CD4-positive, alpha-beta T cell (primary cell): ENCODE measurements at regions not wholly inside any gene's neighbourhood (a gene's known extent, or its start where the extent isn't known, plus 50 kb on each side); places are given as distances from the start of the nearest gene placed in this dataset.
"Not testable (repeated sequence)": the region's sequence is repeated elsewhere in the genome, so short reads cannot be mapped to it uniquely, and the experiment has no call there.

Experiments
- ATAC-seq: fragments of 200-7000 bp; cut with Tn5 transposase; one replicate; pipeline ENCODE4 v1.10.0; 2022; ENCODE audit warnings: mild to moderate bottlenecking; ENCODE audit not compliant: poor library complexity
- CTCF ChIA-PET: fragments of 350-600 bp; sonication (Branson Sonifier 250); formaldehyde crosslinking; loops from one replicate; lab custom pipeline; 2021; ENCODE audit warnings: antibody characterized with exemption, inconsistent platforms; lab: Charles Lee
- POLR2A ChIA-PET: fragments of 350-600 bp; sonication (Branson Sonifier 250); formaldehyde crosslinking; loops from one replicate; lab custom pipeline; 2021; ENCODE audit warnings: antibody characterized with exemption, inconsistent platforms; lab: Charles Lee
- DNase-seq, 14 experiments: peaks; one replicate each; pipeline ENCODE4 v3.0.0-alpha.2; 2013 to 2020; ENCODE audit warnings: mixed read lengths in 2 of 14
- H3K27ac ChIP-seq, 2 donors: one replicate each; pipeline versions ENCODE4 v1.5.1 to v1.7.0; 2013; ENCODE audit warnings: low read length in 2 of 2, low read depth in 1 of 2, mild to moderate bottlenecking in 1 of 2
- H3K27me3 ChIP-seq, 2 experiments: 1 replicate in 1 of 2; 2 replicates in 1 of 2; pipeline versions ENCODE4 v1.6.1 to v1.7.0; 2013; ENCODE audit warnings: low read length in 2 of 2, control low read depth in 1 of 2, mild to moderate bottlenecking in 1 of 2, moderate library complexity in 1 of 2; ENCODE audit not compliant: insufficient read depth in 2 of 2, control insufficient read depth in 1 of 2
- H3K36me3 ChIP-seq: one replicate; pipeline ENCODE4 v1.6.1; 2013; ENCODE audit warnings: low read length, control low read depth; ENCODE audit not compliant: insufficient read depth
- H3K4me1 ChIP-seq: one replicate; pipeline ENCODE4 v1.6.1; 2013; ENCODE audit warnings: low read length, control low read depth; ENCODE audit not compliant: insufficient read depth
- H3K4me3 ChIP-seq: one replicate; pipeline ENCODE4 v1.5.1; 2013; ENCODE audit warnings: mild to moderate bottlenecking, low read length, moderate library complexity
- H3K9me3 ChIP-seq, 2 experiments: 1 replicate in 1 of 2; 2 replicates in 1 of 2; pipeline versions ENCODE4 v1.6.1 to v1.7.0; 2013; ENCODE audit warnings: low read length in 2 of 2, mild to moderate bottlenecking in 2 of 2, control low read depth in 1 of 2, moderate library complexity in 1 of 2; ENCODE audit not compliant: control insufficient read depth in 1 of 2, insufficient read depth in 1 of 2
- H3K27ac Mint-ChIP-seq: one replicate; pipeline ENCODE4 v1.8.0; 2020; ENCODE audit warnings: mixed read lengths
- H3K27me3 Mint-ChIP-seq: one replicate; pipeline ENCODE4 v1.8.0; 2021; ENCODE audit warnings: mixed read lengths
- H3K36me3 Mint-ChIP-seq: one replicate; pipeline ENCODE4 v1.8.0; 2021; ENCODE audit warnings: low read depth, mixed read lengths
- H3K4me1 Mint-ChIP-seq: one replicate; pipeline ENCODE4 v1.8.0; 2021; ENCODE audit warnings: low read depth, mixed read lengths
- H3K4me3 Mint-ChIP-seq: one replicate; pipeline ENCODE4 v1.8.0; 2020; ENCODE audit warnings: mild to moderate bottlenecking, mixed read lengths
- H3K9me3 Mint-ChIP-seq: one replicate; pipeline ENCODE4 v1.8.0; 2020; ENCODE audit warnings: mixed read lengths
- intact Hi-C, 2 experiments: fragments of 100-400 bp; cut with DNase I in 1 of 2; cut with micrococcal nuclease in 1 of 2; formaldehyde crosslinking; loops; one replicate each; pipeline versions ENCODE4 v1.15.1 to v1.9.0; 2023 to 2025; cut with DNase I, micrococcal nuclease
- TF ChIP-seq, protein P1 (sequence below): fragments of 200-600 bp; IDR thresholded peaks from one replicate; pipeline ENCODE4 v1.8.0; 2022; ENCODE audit warnings: antibody characterized with exemption, mild to moderate bottlenecking

DNA sequence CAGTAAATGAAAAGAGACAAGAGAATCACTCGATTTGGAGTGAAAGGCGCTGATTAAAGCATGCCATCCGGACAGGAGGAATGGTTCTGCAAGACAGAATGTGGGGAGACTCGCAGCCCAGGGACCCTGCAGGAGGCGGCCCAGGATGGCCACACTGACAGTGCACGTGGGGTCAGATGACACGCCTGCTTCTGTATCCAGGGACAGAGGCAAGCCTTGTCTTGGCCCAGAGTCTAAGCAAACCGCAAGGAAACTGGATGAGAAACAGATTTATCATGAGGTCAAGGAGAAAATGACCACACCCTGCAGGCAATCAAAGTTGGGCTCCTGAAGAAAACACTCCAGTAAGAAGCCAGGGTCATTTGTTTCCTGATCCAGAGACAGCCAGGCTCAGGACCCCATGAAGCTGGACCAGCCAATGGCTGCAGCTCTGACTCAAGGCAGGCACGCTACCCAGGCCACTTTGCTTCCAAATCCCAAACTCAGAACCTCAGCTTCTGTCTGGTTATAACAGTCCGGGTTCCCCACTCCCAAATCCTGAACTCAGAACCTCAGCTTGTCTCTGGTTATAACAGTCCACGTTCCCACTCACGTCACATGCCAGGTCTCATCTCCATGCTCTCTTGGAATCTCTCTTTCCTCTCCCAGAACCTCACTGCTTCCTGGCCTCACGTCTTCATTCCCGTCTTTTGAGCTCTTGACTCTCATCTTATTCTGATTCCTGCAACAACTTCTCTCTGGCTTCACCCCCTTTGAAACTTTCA is 144.9 kb upstream of the THBS2 start:
- POLR2A ChIA-PET, result no interaction called here
- Histone ChIP-seq H3K4me3 (no peak overlapping the region), H3K4me1 (no peaks in the 10 kb centered on the region), H3K27ac (no peak overlapping the region), H3K9me3 (peaks cover 0 to 2% of the 10 kb centered on the region in 2 experiments), H3K27me3 (no peaks in the 10 kb centered on the region), H3K36me3 (no peaks in the 10 kb centered on the region)
- CTCF ChIA-PET, result no interaction called here
- no peak for DNase-seq
- H3K27me3 Mint-ChIP-seq, result no peaks in the 10 kb centered on the region
- TF ChIP-seq, protein P1, sequence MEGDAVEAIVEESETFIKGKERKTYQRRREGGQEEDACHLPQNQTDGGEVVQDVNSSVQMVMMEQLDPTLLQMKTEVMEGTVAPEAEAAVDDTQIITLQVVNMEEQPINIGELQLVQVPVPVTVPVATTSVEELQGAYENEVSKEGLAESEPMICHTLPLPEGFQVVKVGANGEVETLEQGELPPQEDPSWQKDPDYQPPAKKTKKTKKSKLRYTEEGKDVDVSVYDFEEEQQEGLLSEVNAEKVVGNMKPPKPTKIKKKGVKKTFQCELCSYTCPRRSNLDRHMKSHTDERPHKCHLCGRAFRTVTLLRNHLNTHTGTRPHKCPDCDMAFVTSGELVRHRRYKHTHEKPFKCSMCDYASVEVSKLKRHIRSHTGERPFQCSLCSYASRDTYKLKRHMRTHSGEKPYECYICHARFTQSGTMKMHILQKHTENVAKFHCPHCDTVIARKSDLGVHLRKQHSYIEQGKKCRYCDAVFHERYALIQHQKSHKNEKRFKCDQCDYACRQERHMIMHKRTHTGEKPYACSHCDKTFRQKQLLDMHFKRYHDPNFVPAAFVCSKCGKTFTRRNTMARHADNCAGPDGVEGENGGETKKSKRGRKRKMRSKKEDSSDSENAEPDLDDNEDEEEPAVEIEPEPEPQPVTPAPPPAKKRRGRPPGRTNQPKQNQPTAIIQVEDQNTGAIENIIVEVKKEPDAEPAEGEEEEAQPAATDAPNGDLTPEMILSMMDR, result no peak
- H3K9me3 Mint-ChIP-seq, result no peaks in the 10 kb centered on the region
- intact Hi-C loops, result no loop called here
- ATAC-seq, result no peak
- no peaks in the 10 kb centered on the region for H3K36me3 Mint-ChIP-seq
- H3K27ac Mint-ChIP-seq, result no peak overlapping the region
- no peaks in the 10 kb centered on the region for H3K4me1 Mint-ChIP-seq
- no peak overlapping the region for H3K4me3 Mint-ChIP-seq

DNA sequence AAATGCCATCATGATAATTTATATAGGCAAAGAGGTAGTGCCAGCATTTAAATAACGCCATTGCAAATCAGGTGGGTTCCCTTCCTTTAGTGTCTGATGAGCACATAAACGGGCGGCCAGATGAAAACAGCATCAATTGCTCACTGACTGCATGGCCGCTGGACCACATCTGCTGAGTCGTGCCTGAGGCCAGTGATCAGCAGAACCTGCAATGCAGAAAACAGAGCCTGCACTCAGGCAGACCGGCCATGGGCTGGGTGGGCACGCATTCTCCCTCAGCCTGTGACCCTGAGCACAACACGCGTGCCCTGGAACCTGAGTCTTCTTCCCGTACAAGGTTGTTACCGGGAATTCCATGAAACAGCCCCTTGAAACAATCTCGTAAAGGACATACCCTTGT is 144.0 kb upstream of the THBS2 start:
- no peaks in the 10 kb centered on the region for H3K27me3 Mint-ChIP-seq

GRCh38 chr6:169396554-169397163 is 143.0 kb upstream of the THBS2 start:
- Mint-ChIP-seq H3K36me3 (no peaks in the 10 kb centered on the region), H3K4me1 (no peaks in the 10 kb centered on the region), H3K4me3 (no peak overlapping the region), H3K27ac (no peak overlapping the region), H3K9me3 (peaks cover 3% of the 10 kb centered on the region), H3K27me3 (no peaks in the 10 kb centered on the region)
- Histone ChIP-seq H3K27me3 (no peaks in the 10 kb centered on the region), H3K36me3 (no peaks in the 10 kb centered on the region), H3K4me1 (no peaks in the 10 kb centered on the region), H3K4me3 (no peak overlapping the region), H3K27ac (no peak overlapping the region), H3K9me3 (peaks cover 0 to 7% of the 10 kb centered on the region in 2 experiments)
- POLR2A ChIA-PET, result no interaction called here
- intact Hi-C loops, result no loop called here
- DNase-seq (no peak), ATAC-seq (no peak)
- TF ChIP-seq, protein P1, result no peak
- CTCF ChIA-PET, result no interaction called here

More for the DNA sequence above, 144.0 kb upstream of the THBS2 start:
- CTCF ChIA-PET, result no interaction called here
- POLR2A ChIA-PET, result no interaction called here
- no peaks in the 10 kb centered on the region for H3K4me1 ChIP-seq
- no peak overlapping the region for H3K4me3 Mint-ChIP-seq
- no peaks in the 10 kb centered on the region for H3K36me3 ChIP-seq
- no peaks in the 10 kb centered on the region for H3K9me3 Mint-ChIP-seq
- ATAC-seq (no peak), DNase-seq (no peak)
- H3K27ac ChIP-seq, result no peak overlapping the region
- H3K9me3 ChIP-seq, result peaks cover 0 to 7% of the 10 kb centered on the region in 2 experiments
- intact Hi-C loops, result no loop called here
- H3K27ac Mint-ChIP-seq, result no peak overlapping the region
- H3K36me3 Mint-ChIP-seq, result no peaks in the 10 kb centered on the region
- no peak overlapping the region for H3K4me3 ChIP-seq
- no peaks in the 10 kb centered on the region for H3K4me1 Mint-ChIP-seq
- no peaks in the 10 kb centered on the region for H3K27me3 ChIP-seq
- TF ChIP-seq, protein P1, result no peak

DNA sequence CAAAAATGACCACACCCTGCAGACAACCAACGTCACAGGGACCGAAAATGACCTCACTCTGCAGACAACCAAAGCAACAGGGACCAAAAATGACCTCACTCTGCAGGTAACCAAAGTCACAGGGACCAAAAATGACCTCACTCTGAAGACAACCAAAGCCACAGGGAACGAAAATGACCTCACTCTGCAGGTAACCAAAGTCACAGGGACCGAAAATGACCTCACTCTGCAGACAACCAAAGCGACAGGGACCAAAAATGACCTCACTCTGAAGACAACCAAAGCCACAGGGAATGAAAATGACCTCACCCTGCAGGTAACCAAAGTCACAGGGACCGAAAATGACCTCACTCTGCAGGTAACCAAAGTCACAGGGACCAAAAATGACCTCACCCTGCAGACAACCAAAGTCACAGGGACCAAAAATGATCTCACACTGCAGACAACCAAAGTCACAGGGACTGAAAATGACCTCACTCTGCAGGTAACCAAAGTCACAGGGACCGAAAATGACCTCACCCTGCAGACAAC is 142.4 kb upstream of the THBS2 start:
- H3K27me3 ChIP-seq, H3K4me3 ChIP-seq, H3K9me3 ChIP-seq, DNase-seq, H3K4me1 Mint-ChIP-seq, CTCF ChIA-PET, ATAC-seq, H3K36me3 Mint-ChIP-seq, H3K9me3 Mint-ChIP-seq, H3K27me3 Mint-ChIP-seq, H3K4me3 Mint-ChIP-seq, intact Hi-C loops, H3K27ac Mint-ChIP-seq, POLR2A ChIA-PET, H3K4me1 ChIP-seq, H3K27ac ChIP-seq, H3K36me3 ChIP-seq: not testable (repeated sequence)
